Activated CD8-positive, alpha-beta T cell treated with anti-CD3 and anti-CD28 coated beads for 36 hours (primary cell): ENCODE measurements at regions not wholly inside any gene's neighbourhood (a gene's known extent, or its start where the extent isn't known, plus 50 kb on each side); places are given as distances from the start of the nearest gene placed in this dataset.

Experiments used
- ATAC-seq: fragments of 200-7000 bp; cut with Tn5 transposase; one replicate; pipeline ENCODE4 v1.10.0; 2021; ENCODE audit warnings: mild to moderate bottlenecking, moderate library complexity
- CTCF ChIA-PET: fragments of 350-600 bp; sonication (Branson Sonifier 250); formaldehyde crosslinking; loops from one replicate; lab custom pipeline; 2021; ENCODE audit warnings: antibody characterized with exemption; lab: Charles Lee
- POLR2A ChIA-PET: fragments of 350-600 bp; sonication (Branson Sonifier 250); formaldehyde crosslinking; loops from one replicate; lab custom pipeline; 2021; ENCODE audit warnings: antibody characterized with exemption; lab: Charles Lee
- DNase-seq: peaks from one replicate; pipeline ENCODE4 v3.0.0-alpha.2; 2020
- H3K27ac Mint-ChIP-seq: one replicate; pipeline ENCODE4 v1.8.0; 2021; ENCODE audit warnings: mild to moderate bottlenecking, mixed read lengths
- H3K27me3 Mint-ChIP-seq: one replicate; pipeline ENCODE4 v1.8.0; 2021; ENCODE audit warnings: mixed read lengths
- H3K36me3 Mint-ChIP-seq: one replicate; pipeline ENCODE4 v1.8.0; 2021; ENCODE audit warnings: low read depth, mixed read lengths
- H3K4me1 Mint-ChIP-seq: one replicate; pipeline ENCODE4 v1.8.0; 2021; ENCODE audit warnings: low read depth, mixed read lengths
- H3K4me3 Mint-ChIP-seq: one replicate; pipeline ENCODE4 v1.8.0; 2021; ENCODE audit warnings: mild to moderate bottlenecking, moderate library complexity, mixed read lengths
- H3K9me3 Mint-ChIP-seq: one replicate; pipeline ENCODE4 v1.8.0; 2021; ENCODE audit warnings: mixed read lengths
- intact Hi-C: fragments of 100-400 bp; cut with micrococcal nuclease; formaldehyde crosslinking; loops from one replicate; pipeline ENCODE4 v1.10.0; 2022
- TF ChIP-seq, protein P1 (sequence below): fragments of 200-600 bp; IDR thresholded peaks from one replicate; pipeline ENCODE4 v1.8.0; 2022; ENCODE audit warnings: antibody characterized with exemption, mild to moderate bottlenecking

GRCh38 chr5:3163626-3164025 lies 412.1 kb upstream of the IRX2 start:
- ChIA-PET POLR2A (no interaction called here), CTCF (no interaction called here)
- H3K9me3 Mint-ChIP-seq: peaks cover 14% of the 10 kb centered on the region
- intact Hi-C loops: no loop called here
- no peaks in the 10 kb centered on the region for H3K36me3 Mint-ChIP-seq
- H3K4me1 Mint-ChIP-seq: no peaks in the 10 kb centered on the region
- no peaks in the 10 kb centered on the region for H3K27me3 Mint-ChIP-seq
- ATAC-seq (no peak), DNase-seq (no peak)
- H3K4me3 Mint-ChIP-seq: no peak overlapping the region
- no peak overlapping the region for H3K27ac Mint-ChIP-seq
- TF ChIP-seq, protein P1, sequence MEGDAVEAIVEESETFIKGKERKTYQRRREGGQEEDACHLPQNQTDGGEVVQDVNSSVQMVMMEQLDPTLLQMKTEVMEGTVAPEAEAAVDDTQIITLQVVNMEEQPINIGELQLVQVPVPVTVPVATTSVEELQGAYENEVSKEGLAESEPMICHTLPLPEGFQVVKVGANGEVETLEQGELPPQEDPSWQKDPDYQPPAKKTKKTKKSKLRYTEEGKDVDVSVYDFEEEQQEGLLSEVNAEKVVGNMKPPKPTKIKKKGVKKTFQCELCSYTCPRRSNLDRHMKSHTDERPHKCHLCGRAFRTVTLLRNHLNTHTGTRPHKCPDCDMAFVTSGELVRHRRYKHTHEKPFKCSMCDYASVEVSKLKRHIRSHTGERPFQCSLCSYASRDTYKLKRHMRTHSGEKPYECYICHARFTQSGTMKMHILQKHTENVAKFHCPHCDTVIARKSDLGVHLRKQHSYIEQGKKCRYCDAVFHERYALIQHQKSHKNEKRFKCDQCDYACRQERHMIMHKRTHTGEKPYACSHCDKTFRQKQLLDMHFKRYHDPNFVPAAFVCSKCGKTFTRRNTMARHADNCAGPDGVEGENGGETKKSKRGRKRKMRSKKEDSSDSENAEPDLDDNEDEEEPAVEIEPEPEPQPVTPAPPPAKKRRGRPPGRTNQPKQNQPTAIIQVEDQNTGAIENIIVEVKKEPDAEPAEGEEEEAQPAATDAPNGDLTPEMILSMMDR: no peak

- no peak for DNase-seq
- intact Hi-C loops: no loop called here
- CTCF ChIA-PET: no interaction called here
- TF ChIP-seq, protein P1: no peak
- H3K9me3 Mint-ChIP-seq: peaks cover 5% of the 10 kb centered on the region
- no peaks in the 10 kb centered on the region for H3K4me1 Mint-ChIP-seq
- H3K36me3 Mint-ChIP-seq: no peaks in the 10 kb centered on the region
- H3K27me3 Mint-ChIP-seq: peaks cover 1% of the 10 kb centered on the region
- no peak for ATAC-seq
- POLR2A ChIA-PET: no interaction called here
- no peak overlapping the region for H3K4me3 Mint-ChIP-seq
- H3K27ac Mint-ChIP-seq: no peak overlapping the region
Observed at GRCh38 chr5:3161672-3162071, 410.2 kb upstream of the IRX2 start.

GRCh38 chr5:3157214-3157613 lies 405.7 kb upstream of the IRX2 start:
- no peak overlapping the region for H3K4me3 Mint-ChIP-seq
- TF ChIP-seq, protein P1: no peak
- DNase-seq (no peak), ATAC-seq (no peak)
- peaks cover 1% of the 10 kb centered on the region for H3K9me3 Mint-ChIP-seq
- H3K27ac Mint-ChIP-seq: no peak overlapping the region
- POLR2A ChIA-PET: no interaction called here
- CTCF ChIA-PET: no interaction called here
- H3K4me1 Mint-ChIP-seq: no peaks in the 10 kb centered on the region
- intact Hi-C loops: no loop called here
- no peaks in the 10 kb centered on the region for H3K36me3 Mint-ChIP-seq
- peaks cover 1% of the 10 kb centered on the region for H3K27me3 Mint-ChIP-seq

DNA sequence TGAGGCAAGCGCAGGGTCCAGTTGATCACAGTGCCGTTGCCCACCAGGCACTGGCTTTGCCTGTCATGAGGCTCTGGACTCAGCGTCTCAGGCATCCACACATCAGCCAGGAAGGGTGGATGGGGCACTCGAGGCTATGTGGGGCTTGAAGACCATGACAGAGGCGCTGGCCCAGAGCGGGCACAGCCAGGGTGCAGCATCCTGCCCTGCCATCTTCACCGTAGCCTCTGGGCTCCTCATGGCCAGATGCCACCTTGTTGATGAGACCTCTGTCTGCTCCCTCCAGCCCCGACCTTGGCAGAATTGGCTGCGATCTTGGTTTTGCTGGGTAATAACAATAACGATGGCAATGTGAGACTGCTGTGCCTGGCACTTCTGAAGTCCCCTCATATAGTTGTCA lies 404.2 kb upstream of the IRX2 start:
- ChIA-PET CTCF (no interaction called here), POLR2A (no interaction called here)
- intact Hi-C loops: no loop called here
- no peak overlapping the region for H3K27ac Mint-ChIP-seq
- H3K9me3 Mint-ChIP-seq: peaks cover 1% of the 10 kb centered on the region
- no peaks in the 10 kb centered on the region for H3K36me3 Mint-ChIP-seq
- DNase-seq: no peak
- H3K4me1 Mint-ChIP-seq: no peaks in the 10 kb centered on the region
- H3K27me3 Mint-ChIP-seq: peaks cover 3% of the 10 kb centered on the region
- ATAC-seq: no peak
- TF ChIP-seq, protein P1: no peak
- H3K4me3 Mint-ChIP-seq: no peak overlapping the region

GRCh38 chr5:3155046-3155445 lies 403.6 kb upstream of the IRX2 start:
- no peak overlapping the region for H3K4me3 Mint-ChIP-seq
- no peaks in the 10 kb centered on the region for H3K36me3 Mint-ChIP-seq
- CTCF ChIA-PET: no interaction called here
- DNase-seq (no peak), ATAC-seq (no peak)
- intact Hi-C loops: no loop called here
- H3K27me3 Mint-ChIP-seq: peaks cover 3% of the 10 kb centered on the region
- peaks cover 1% of the 10 kb centered on the region for H3K9me3 Mint-ChIP-seq
- H3K27ac Mint-ChIP-seq: no peak overlapping the region
- no peaks in the 10 kb centered on the region for H3K4me1 Mint-ChIP-seq
- POLR2A ChIA-PET: no interaction called here
- TF ChIP-seq, protein P1: no peak
